GM06990 (cell line): ENCODE measurements at regions not wholly inside any gene's neighbourhood (a gene's known extent, or its start where the extent isn't known, plus 50 kb on each side); places are given as distances from the start of the nearest gene placed in this dataset.

Experiments used
- DNase-seq: peaks from one replicate; pipeline ENCODE4 v3.0.0-alpha.2; 2011; ENCODE audit not compliant: insufficient read length; ENCODE audit errors: extremely low read depth
- H3K27me3 ChIP-seq: replicated peaks from 2 replicates; pipeline ENCODE4 v1.6.0; 2011; ENCODE audit warnings: low read length; ENCODE audit not compliant: control insufficient read depth, insufficient read depth
- H3K36me3 ChIP-seq: 2 replicates; pipeline ENCODE4 v1.5.1; 2011; ENCODE audit warnings: low read length; ENCODE audit not compliant: control insufficient read depth, insufficient read depth
- H3K4me3 ChIP-seq: replicated peaks from 2 replicates; pipeline ENCODE4 v1.5.1; 2011; ENCODE audit warnings: low read depth, mild to moderate bottlenecking, control low read depth, low read length
- CTCF ChIP-seq: IDR thresholded peaks from 2 replicates; pipeline ENCODE4 v1.5.1; 2011; ENCODE audit warnings: low read length, control low read depth, mild to moderate bottlenecking, inconsistent platforms; ENCODE audit not compliant: insufficient read depth, poor library complexity, severe bottlenecking

DNA sequence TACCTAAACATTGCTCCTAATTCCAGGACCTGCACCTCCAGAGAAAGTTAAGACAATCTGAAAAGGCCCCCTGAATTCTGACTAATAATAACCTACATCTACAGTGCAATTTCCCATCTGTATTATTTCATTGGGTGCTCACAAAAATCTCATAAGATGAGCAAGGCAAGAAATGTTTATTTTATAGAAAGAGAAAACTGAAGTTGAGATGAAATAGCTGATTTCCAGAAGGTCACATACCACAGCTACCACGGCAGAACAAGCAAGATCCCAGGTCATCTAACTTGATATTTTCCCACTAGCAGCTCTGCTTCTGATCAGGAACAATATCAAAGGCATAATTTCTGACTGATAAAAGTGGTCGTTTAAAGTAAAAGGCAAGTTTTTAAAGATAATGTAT lies 105.8 kb upstream of the COL5A2 start:
- no peak overlapping the region for H3K4me3 ChIP-seq
- no peaks in the 10 kb centered on the region for H3K27me3 ChIP-seq
- H3K36me3 ChIP-seq, result no peaks in the 10 kb centered on the region
- DNase-seq, result no peak
- no peak for TF ChIP-seq CTCF

GRCh38 chr2:189285962-189286645 lies 106.5 kb upstream of the COL5A2 start:
- Histone ChIP-seq H3K27me3 (no peaks in the 10 kb centered on the region), H3K36me3 (no peaks in the 10 kb centered on the region), H3K4me3 (no peak overlapping the region)
- TF ChIP-seq CTCF, result no peak
- DNase-seq, result no peak

GRCh38 chr2:189287363-189287762 lies 107.8 kb upstream of the COL5A2 start:
- DNase-seq, result no peak
- Histone ChIP-seq H3K4me3 (no peak overlapping the region), H3K36me3 (no peaks in the 10 kb centered on the region), H3K27me3 (no peaks in the 10 kb centered on the region)
- TF ChIP-seq CTCF, result no peak

DNA sequence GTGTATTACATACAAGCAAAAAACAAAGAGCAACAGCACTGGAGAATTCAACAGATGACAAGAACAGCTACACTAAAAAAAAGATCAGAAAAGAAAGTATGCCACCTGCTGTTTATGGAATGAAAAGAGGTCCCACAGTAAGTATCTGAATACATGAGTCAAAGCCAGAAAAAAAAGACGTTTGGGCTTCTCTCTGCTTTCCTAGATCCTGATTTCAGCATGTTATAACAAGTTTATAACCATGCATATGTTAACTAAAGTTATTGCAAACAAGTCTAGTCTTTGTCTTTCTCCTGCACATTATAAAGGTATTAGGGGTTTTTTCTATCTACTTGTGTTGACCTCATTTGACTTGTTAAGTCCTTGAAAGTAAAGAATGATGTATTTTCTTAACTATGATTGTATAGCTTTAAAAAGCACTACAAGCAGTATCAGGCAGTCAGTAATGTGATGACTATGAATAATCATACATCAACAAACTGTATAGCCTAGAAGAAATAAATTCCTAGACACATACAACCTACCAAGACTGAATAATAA lies 108.5 kb upstream of the COL5A2 start:
- TF ChIP-seq CTCF, result peak; percentile 42
- Histone ChIP-seq H3K36me3 (no peaks in the 10 kb centered on the region), H3K4me3 (no peak overlapping the region), H3K27me3 (no peaks in the 10 kb centered on the region)
- peak; percentile 5 for DNase-seq

DNA sequence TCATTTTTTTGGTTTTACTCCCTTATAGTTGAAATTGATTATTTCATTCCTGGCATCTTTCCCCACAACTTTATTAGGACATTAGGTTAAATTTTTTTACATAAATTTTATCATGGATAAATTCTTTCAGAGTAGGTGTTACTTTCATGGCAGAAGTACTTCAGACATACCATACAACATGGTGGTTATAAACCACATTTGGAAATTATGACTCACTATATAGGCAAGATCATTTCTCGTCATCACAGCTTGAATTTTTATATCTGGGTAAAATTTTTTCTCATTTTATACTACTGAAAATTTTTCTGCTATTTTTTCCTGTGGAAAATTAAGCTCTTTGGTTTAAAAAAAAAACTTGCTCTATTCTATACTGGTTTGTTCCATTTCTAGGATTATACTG lies 111.9 kb upstream of the COL5A2 start:
- no peak overlapping the region for H3K4me3 ChIP-seq
- TF ChIP-seq CTCF, result no peak
- H3K27me3 ChIP-seq, result no peaks in the 10 kb centered on the region
- DNase-seq, result no peak
- H3K36me3 ChIP-seq, result no peaks in the 10 kb centered on the region
